ENCODE measurements at regions not wholly inside any gene's neighbourhood (a gene's known extent, or its start where the extent isn't known, plus 50 kb on each side); places are given as distances from the start of the nearest gene placed in this dataset.

GRCh38 chr6:139871803-139872510 is 497.5 kb upstream of the CITED2 start:
- no peaks in the 10 kb centered on the region for H3K36me3 ChIP-seq (ENCODE audit: low read length)

GRCh38 chr6:139871165-139871710 is 496.8 kb upstream of the CITED2 start:
- Histone ChIP-seq H3K79me2 (ENCODE audit: insufficient read depth, low read length) (no peaks in the 10 kb centered on the region), H3K27me3 (ENCODE audit: low read length) (no peaks in the 10 kb centered on the region), H3K4me2 (ENCODE audit: low read depth, low read length, poor library complexity, severe bottlenecking) (no peak overlapping the region), H3K27ac (ENCODE audit: low read depth, low read length) (no peak overlapping the region), H4K20me1 (ENCODE audit: low read depth, low read length) (no peaks in the 10 kb centered on the region), H2AFZ (ENCODE audit: low read depth, low read length, severe bottlenecking) (no peak overlapping the region), H3F3A (ENCODE audit: insufficient read depth) (no peaks in the 10 kb centered on the region), H3K4me3 (ENCODE audit: insufficient read depth, low read length, poor library complexity, severe bottlenecking) (no peak overlapping the region), H3K9me2 (replicated peaks; ENCODE audit: insufficient read depth, low read length) (no peaks in the 10 kb centered on the region), H3K9ac (ENCODE audit: low read length) (no peak overlapping the region), H3K9me3 (ENCODE audit: insufficient read depth, low read length) (no peaks in the 10 kb centered on the region), H3K36me3 (ENCODE audit: low read length) (no peaks in the 10 kb centered on the region)
- TF ChIP-seq, protein P1, sequence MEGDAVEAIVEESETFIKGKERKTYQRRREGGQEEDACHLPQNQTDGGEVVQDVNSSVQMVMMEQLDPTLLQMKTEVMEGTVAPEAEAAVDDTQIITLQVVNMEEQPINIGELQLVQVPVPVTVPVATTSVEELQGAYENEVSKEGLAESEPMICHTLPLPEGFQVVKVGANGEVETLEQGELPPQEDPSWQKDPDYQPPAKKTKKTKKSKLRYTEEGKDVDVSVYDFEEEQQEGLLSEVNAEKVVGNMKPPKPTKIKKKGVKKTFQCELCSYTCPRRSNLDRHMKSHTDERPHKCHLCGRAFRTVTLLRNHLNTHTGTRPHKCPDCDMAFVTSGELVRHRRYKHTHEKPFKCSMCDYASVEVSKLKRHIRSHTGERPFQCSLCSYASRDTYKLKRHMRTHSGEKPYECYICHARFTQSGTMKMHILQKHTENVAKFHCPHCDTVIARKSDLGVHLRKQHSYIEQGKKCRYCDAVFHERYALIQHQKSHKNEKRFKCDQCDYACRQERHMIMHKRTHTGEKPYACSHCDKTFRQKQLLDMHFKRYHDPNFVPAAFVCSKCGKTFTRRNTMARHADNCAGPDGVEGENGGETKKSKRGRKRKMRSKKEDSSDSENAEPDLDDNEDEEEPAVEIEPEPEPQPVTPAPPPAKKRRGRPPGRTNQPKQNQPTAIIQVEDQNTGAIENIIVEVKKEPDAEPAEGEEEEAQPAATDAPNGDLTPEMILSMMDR (IDR thresholded peaks at IDR 0.05; ENCODE audit: insufficient read depth, low read length, poor library complexity, severe bottlenecking), result no peak

More at GRCh38 chr6:139871803-139872510, 497.5 kb upstream of the CITED2 start:
- H3K27ac ChIP-seq (ENCODE audit: low read depth, low read length), result no peak overlapping the region
- H4K20me1 ChIP-seq (ENCODE audit: low read depth, low read length), result no peaks in the 10 kb centered on the region
- H3K9me2 ChIP-seq (replicated peaks; ENCODE audit: insufficient read depth, low read length), result no peaks in the 10 kb centered on the region
- H3K4me2 ChIP-seq (ENCODE audit: low read depth, low read length, poor library complexity, severe bottlenecking), result no peak overlapping the region
- no peak overlapping the region for H3K9ac ChIP-seq (ENCODE audit: low read length)
- no peaks in the 10 kb centered on the region for H3K9me3 ChIP-seq (ENCODE audit: insufficient read depth, low read length)
- no peaks in the 10 kb centered on the region for H3K79me2 ChIP-seq (ENCODE audit: insufficient read depth, low read length)
- H2AFZ ChIP-seq (ENCODE audit: low read depth, low read length, severe bottlenecking), result no peak overlapping the region
- no peak overlapping the region for H3K4me3 ChIP-seq (ENCODE audit: insufficient read depth, low read length, poor library complexity, severe bottlenecking)
- H3F3A ChIP-seq (ENCODE audit: insufficient read depth), result no peaks in the 10 kb centered on the region
- H3K27me3 ChIP-seq (ENCODE audit: low read length), result no peaks in the 10 kb centered on the region
- TF ChIP-seq, protein P1 (IDR thresholded peaks at IDR 0.05; ENCODE audit: insufficient read depth, low read length, poor library complexity, severe bottlenecking), result no peak
- TF ChIP-seq EZH2phosphoT487 (conservative IDR thresholded peaks at IDR 0.05; ENCODE audit: low read length), result no peak

GRCh38 chr6:139868576-139868975 is 494.1 kb upstream of the CITED2 start:
- no peaks in the 10 kb centered on the region for H4K20me1 ChIP-seq (ENCODE audit: low read depth, low read length)
- H3K9ac ChIP-seq (ENCODE audit: low read length), result no peak overlapping the region

More at GRCh38 chr6:139868576-139868975, 494.1 kb upstream of the CITED2 start:
- H3K36me3 ChIP-seq (ENCODE audit: low read length), result no peaks in the 10 kb centered on the region
- no peaks in the 10 kb centered on the region for H3K27me3 ChIP-seq (ENCODE audit: low read length)
- no peak overlapping the region for H2AFZ ChIP-seq (ENCODE audit: low read depth, low read length, severe bottlenecking)
- H3K79me2 ChIP-seq (ENCODE audit: insufficient read depth, low read length), result no peaks in the 10 kb centered on the region
- H3F3A ChIP-seq (ENCODE audit: insufficient read depth), result no peaks in the 10 kb centered on the region
- TF ChIP-seq EZH2phosphoT487 (conservative IDR thresholded peaks at IDR 0.05; ENCODE audit: low read length), result no peak
- TF ChIP-seq, protein P1 (IDR thresholded peaks at IDR 0.05; ENCODE audit: insufficient read depth, low read length, poor library complexity, severe bottlenecking), result no peak
- H3K9me2 ChIP-seq (replicated peaks; ENCODE audit: insufficient read depth, low read length), result no peaks in the 10 kb centered on the region
- no peak overlapping the region for H3K4me3 ChIP-seq (ENCODE audit: insufficient read depth, low read length, poor library complexity, severe bottlenecking)
- H3K4me2 ChIP-seq (ENCODE audit: low read depth, low read length, poor library complexity, severe bottlenecking), result no peak overlapping the region
- H3K9me3 ChIP-seq (ENCODE audit: insufficient read depth, low read length), result no peaks in the 10 kb centered on the region
- no peak overlapping the region for H3K27ac ChIP-seq (ENCODE audit: low read depth, low read length)
